ENCODE measurements at regions not wholly inside any gene's neighbourhood (a gene's known extent, or its start where the extent isn't known, plus 50 kb on each side); places are given as distances from the start of the nearest gene placed in this dataset.
"Not testable (repeated sequence)": the region's sequence is repeated elsewhere in the genome, so short reads cannot be mapped to it uniquely, and the experiment has no call there.

DNA sequence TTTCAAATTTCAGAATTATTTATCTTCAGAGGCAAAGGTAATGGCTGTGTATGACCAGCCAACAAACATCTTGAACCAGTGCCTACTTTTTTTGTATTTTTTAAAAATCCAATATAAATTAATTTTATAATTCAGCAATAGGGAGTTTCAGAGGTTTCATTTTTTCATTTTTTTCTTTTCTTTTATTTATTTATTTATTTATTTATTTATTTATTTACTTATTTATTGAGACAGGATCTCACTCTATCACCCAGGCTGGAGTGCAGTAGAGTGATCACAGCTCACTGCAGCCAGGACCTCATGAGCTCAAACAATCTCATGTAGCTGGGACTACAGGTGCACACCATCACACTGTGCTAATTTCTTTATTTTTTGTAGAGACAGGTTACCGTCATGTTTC, 250.5 kb downstream of the TMEM47 start:
- DNase-seq (ENCODE audit: low read depth): no peak

DNA sequence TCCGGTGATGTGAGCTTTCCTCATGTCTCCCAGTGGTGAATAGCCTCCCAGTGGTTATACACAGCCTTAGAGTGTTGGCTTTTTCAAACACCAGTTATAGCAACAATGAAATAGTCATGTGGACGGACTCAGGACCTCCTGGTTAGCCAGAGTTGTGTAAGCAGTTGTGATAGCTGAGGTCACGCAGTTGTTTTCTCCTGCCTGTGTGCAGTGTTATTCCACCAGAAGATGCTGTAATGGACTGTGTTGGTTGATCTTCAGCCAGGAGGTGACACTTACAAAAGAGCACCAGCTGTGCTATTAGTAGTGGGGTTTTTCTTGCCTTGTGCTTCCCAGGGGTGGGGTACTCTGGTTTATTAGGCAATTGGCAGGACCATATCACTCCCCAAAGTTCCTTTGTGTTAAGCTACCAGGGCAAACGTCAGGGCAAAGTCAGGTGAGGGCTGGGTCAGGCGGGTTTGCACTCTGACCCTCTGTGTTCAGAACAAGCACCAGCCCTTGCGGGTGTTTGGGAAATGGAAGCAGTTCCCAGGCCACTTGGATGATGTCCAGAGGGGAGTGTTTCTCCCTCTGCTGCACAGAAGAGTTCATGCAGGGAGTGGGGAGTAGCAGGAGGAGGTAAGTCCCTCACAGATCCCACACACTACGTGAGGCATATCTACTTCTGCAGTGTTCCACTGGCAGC, 252.6 kb downstream of the TMEM47 start:
- DNase-seq (ENCODE audit: low read depth): peak; percentile 16

DNA sequence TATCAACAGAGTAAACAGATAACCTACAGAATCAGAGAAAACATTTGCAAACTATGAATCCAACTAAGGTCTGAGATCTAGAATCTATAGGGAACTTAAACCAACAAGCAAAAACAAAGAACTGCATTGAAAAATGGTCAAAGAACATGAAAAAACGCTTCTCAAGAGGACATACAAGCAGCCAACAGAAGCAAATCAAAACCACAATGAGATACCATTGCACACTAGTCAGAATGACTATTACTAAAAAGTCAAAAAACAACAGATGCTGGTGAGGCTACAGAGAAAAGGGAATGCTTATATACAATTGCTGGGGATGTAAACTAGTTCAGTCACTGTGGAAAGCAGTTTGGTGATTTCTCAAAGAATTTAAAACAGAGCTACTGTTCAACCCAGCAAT, 255.7 kb downstream of the TMEM47 start:
- DNase-seq (ENCODE audit: low read depth): no peak

DNA sequence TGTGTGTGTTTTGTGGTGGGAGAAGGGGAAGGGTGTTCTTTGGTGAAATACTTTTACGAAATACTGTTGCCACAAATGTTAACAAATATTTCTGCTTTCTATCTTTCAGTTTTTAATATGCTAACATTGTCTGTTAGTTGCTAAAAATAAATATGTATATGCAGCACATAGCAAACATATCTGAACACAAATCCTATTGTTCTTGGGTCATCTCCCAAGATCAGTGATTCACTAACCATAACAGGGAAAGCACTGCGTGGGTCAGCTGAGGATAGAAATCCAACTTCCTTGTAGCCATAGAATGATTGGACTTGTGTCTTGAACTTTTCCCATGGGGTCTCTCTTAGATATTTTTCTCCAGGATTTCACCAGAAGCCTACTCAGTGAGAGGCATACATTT, 250.3 kb upstream of the FAM47A start:
- DNase-seq (ENCODE audit: low read depth): peak; percentile 29

DNA sequence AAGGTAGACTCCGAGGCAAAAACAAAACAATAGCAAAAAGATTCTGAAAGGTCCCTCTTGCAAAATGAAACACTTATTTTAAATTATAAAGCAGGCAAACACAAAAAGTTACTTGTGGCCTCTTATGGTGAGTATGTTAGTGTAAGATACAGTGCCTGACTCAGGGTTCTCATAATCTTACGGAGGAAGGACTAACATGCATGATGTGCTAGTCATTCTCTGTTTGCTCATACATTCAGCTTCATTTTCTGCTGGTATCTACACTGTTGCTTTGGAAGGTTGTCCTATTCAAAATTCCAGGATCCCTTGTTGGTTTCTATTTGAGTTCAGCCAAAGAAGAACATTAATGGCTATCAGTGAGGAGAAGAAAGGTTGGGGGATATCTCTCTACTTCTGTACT, 249.1 kb upstream of the FAM47A start:
- no peak for DNase-seq (ENCODE audit: low read depth)

DNA sequence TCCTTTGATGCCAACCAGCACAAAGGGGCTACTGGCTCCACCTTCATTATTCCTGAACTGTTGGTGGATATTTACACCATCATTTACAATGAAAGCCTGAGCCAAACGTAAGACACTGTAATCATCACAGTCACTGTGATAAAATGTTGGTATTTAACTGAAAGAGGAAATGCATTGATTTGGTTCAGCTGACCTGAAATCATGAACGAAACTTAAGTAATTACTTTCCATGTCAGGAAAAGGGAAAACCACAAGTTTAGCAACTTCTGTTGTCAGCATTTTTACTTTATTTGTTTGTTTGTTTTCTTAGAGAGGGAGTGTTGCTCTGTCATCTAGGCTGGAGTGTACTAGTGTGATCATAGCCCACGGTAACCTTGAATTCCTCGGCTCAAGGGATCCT, 247.8 kb upstream of the FAM47A start:
- DNase-seq (ENCODE audit: low read depth): no peak

DNA sequence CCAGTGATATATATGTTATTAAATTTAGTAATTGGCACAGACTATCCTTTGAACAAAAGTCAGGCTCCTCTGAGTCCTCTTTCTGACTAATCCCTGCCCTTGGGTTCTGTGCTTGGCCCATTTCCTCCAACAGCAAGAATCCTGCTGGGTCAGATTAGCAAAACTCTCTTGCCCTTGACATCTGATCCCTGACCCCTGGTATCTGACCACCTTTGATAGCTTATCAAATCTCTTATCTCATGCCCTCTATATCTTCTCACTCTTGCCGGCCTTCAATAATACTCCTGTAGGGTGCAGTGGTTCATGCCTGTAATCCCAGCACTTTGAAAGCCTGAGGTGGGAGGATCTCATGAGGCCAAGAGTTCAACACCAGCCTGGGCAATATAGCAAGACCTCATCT, 245.5 kb upstream of the FAM47A start:
- no peak for DNase-seq (ENCODE audit: low read depth)

DNA sequence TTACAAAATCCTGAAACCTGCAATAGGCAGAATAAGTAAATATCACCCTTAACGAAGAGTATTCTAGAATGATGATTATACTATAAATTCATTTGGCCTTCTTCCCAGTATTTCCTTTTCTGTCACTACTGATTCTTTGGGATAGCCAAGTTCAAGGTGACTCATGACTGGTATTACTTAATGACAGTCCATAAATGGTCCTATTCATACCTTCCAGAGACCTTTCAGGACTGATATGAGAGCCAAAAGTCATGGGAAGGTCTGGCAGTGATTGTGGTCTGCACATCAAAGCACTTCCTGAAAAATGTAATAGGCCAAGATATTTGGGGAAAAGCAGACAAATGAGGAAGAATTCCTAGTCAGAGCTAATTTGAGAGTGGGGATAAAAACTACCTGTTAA, 239.6 kb upstream of the FAM47A start:
- no peak for DNase-seq (ENCODE audit: low read depth)

DNA sequence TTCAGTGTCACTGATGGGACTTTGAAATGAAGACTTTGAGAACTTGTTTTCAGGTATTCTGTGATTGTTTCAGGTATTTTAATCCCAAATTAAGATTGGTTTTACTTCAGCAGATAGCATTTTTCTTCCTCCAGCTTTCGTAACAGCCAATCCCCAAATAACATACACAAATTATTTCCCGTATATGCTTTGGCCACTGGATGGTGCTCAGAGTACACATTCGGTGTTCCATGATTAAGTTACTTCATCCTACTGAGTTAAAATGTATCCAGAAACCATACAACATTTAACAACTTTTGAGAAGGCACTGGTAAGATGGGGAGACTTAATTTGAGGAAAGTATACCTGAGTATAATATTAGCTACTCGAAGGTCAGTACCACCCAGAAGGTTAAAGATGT, 233.4 kb upstream of the FAM47A start:
- peak; percentile 52 for DNase-seq (ENCODE audit: low read depth)

DNA sequence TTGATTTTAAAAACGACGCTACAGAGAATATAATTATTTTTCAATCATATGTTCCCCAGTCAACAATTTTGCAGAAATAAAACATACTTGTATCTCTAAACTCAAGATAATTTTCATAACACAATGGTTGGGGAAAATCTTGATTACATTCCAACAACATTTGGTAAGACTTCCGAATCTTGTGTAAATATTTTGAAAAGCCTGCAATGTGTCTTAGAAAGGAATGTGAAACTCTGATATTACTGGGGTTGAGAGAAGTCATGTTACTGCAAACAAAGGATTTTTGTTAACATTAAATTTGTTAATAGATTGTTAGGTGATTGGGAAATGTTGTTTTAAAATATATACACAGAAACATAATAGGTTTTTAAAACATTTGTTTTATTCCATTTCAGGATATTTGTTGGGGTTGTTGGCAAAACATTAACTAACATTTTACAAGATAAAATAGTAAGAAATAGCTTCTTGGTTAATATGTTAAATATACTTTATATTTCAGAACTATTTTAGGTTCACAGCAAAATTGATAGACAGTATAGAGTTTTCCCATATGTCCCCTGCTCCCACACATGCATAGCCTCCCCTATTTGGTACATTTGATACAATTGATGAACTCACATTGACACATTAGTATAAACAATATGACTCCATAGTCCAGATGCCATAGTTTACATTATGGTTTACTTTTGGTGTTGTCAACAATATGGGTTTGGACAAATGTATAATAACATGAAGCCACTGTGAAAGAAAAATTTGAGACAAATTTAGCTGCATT, 218.6 kb upstream of the FAM47A start:
- peak; percentile 10 for DNase-seq (ENCODE audit: low read depth)

DNA sequence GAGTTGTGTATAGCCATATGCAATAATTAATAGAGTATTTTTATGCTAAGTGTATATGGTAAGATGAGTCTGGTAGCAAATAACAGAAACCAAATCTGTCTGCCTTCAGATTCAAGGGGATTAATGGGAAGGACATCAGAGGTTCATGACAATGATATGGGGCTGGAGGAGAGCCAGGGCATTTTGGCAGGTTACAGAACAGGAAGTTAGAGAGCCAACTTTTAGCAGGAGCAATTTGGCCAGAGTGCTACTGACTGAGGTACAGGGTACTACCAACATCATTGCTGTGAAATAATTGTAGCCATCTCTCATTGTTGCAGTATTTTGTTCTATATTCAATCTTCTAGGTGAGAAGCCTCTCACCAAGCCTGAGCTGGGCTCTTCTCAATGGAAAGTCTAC, 210.9 kb upstream of the FAM47A start:
- DNase-seq (ENCODE audit: low read depth): no peak

DNA sequence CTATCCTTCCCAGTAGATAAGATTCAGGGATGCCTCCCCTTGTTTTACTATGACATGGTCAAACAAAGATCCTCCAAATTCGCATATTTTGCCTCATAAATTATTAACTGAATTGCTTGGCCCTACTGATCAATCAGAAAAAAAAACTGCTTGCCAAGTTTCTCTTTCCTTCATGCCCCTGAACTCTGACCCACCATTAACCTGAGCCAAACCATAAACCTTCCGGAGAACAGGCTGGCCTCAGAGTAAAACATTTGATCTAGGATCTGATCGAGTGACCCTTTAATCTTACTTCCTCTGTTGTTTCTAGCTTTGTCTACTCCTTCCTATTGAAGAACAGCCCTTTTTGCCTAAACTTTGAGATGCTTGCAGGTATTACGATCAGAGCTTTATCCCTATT, 209.7 kb upstream of the FAM47A start:
- no peak for DNase-seq (ENCODE audit: low read depth)

DNA sequence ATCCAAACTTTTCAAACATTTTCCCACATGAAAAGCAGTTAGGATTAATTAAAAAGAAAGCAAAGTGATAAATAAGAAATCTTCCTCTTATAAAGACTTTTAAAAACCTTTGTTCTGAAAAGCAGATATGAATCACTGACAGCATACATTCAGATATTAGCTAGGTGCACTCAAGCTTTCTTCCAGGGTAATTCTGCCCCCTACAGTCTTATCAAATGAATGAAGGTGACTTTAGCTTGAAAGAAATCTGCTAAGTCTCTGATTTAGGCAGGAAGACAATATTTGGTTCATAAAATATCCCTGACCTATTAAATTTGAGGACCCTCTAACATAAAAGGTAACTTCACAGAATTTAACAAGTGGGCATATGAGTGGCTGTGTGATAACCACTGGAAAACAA, 209.1 kb upstream of the FAM47A start:
- no peak for DNase-seq (ENCODE audit: low read depth)

DNA sequence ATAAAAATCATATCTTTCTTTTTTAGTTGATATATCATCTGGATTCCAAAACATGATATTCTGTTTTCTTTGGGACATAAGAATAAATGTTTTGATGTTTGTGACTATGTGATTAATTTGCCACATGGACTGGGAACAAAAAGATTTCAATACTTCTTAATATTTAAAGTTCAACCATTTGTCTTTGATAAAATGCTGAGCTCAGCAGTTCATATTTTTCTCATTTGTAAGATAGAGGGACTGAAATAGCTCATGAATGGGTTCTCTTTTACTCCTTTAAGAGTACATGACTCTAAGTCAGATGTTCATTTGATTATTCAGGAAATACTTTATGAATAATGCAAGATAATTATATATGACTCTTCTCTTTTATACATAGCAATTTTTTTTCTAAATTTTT, 205.9 kb upstream of the FAM47A start:
- no peak for DNase-seq (ENCODE audit: low read depth)

DNA sequence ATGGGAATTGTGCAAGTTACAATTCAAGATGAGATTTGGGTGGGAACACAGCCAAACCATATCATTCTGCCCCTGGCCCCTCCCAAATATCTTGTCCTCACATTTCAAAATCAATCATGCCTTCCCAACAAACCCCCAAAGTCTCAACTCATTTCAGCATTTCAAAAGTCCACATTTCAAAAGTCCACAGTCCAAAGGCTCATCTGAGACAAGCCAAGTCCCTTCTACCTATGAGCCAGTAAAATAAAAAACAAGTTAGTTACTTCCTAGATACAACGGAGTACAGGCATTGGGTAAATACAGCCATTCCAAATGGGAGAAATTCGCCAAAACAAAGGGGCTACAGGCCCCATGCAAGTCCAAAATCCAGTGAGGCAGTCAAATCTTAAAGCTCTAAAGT, 203.3 kb upstream of the FAM47A start:
- DNase-seq (ENCODE audit: low read depth): not testable (repeated sequence)

DNA sequence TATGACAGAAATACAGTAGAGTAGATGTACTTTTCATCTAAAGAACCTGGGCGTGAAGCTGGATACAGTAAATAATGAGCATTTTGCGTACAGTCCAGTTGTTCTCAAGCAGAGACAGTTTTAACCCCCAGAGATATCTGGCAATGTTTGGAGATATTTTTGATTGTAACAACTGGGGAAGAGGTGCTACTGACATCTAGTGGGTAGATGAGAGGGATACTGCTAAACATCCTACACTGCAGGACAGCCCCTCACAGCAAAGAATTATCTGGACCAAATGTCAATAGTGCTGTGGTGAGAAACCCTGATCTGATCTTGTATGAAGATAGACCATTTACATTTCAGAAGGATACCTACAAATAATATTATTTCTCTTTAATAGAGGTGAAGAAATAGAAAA, 200.2 kb upstream of the FAM47A start:
- peak; percentile 3 for DNase-seq (ENCODE audit: low read depth)

DNA sequence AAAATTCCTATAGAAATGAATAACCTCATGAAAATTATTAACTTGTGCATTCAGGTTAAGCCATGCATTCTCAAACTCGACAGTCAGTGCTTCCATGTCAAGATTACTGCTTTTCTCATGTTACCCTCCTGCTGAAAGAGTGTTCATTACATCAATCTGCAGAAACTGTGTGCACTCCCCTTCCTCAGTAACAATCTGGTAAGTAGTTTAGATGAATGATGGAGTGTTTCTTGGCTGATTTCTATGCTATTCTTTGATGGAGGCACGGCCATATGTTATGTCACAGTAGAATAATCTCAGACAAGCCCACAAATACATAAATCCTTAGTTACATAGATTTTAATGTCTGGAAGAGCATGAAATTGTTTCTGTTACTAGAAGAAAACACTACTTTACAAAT, 193.3 kb upstream of the FAM47A start:
- no peak for DNase-seq (ENCODE audit: low read depth)

DNA sequence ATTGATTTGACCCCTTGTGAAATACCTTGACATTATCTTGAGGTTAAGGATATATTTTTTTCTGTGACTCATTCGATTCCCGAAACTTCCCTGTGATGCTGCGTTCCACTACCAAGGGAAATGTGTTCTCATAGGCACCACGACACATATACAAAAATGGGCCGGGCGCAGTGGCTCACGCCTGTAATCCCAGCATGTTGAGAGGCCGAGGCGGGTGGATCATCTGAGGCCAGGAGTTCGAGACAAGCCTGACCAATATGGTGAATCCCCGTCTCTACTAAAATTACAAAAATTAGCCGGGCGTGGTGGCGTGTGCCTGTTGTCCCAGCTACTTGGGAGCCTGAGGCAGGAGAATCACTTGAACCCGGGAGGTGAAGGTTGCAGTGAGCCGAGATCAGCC, 188.3 kb upstream of the FAM47A start:
- not testable (repeated sequence) for DNase-seq (ENCODE audit: low read depth)

DNA sequence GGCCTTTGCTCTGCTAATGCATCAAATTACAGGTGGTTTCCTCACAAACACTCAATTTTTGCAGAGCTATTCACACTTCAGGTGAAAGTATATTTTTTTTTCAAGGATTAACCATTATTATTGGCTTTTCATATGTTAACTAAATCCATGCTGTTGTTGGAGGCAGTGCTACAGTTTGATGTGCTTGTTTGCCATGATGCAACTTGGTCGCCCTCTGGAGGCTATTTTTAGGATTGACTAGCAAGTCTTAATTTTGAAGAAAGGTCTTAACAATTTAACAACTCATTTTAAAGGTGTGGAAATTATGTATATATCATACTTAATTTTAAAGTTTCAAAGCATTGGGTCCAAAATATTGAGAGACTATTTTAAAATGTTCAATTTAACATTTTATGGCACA, 168.8 kb upstream of the FAM47A start:
- DNase-seq (ENCODE audit: low read depth): peak; percentile 42

DNA sequence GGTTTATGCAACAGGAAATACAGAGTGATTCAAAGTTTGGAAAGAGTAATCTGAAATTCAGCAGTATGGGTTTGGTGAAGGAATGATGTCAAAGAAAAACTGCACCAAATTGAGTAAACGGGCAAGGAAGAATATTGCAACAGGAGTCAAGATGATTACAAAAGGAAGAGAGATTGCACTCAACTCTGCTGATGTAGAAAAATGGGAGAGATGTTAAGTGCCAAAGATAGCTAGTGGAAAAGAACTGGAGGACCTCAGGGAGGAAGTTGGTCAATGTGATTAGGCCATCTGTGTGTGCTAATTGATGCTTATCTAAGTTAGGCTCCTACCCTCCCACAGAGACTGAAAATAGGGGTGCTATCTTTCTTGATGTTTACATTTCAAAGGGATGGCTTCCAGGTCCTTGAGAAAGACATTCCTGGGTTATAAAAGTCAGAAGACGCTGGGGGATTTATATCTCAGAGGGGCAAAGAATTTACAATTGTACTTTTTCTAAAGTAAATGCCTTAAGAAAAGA, 167.4 kb upstream of the FAM47A start:
- DNase-seq (ENCODE audit: low read depth): no peak

DNA sequence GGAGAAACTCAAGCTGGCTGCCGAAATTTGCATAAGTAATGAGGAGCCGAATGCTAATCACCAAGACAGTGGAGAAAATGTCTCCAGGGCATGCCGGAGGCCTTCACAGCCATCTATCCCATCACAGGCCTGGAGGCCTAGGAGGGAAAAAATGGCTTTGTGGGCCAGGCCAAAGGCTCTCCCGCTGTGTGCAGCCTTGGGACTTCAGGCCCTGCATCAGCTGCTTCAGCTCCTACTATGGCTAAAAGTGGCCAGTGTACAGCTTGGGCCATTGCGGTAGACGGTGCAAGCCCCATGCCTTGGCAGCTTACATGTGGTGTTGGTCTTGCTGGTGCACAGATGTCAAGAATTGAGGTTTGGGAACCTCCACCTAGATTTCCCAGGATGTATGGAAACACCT, 162.6 kb upstream of the FAM47A start:
- DNase-seq (ENCODE audit: low read depth): no peak

DNA sequence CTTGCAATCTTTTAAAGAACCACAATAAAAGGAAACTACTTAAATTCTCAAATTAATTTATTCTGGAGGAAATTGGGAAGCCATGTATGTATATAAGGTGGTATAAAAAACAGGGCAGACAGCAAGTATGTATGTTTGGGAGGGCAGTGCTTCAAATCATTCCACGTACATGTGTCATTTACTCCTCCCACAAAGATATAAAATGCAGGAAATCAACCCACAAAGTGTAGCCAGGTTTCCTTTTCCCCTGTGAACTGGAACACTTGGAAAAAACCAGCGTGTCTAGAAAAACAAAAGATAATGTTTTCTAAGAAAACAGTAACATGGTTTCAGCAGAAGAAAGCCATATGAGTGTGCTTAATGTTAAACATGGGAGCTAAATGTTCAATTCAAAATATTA, 156.7 kb upstream of the FAM47A start:
- DNase-seq (ENCODE audit: low read depth): no peak
